ENCODE measurements at regions not wholly inside any gene's neighbourhood (a gene's known extent, or its start where the extent isn't known, plus 50 kb on each side); places are given as distances from the start of the nearest gene placed in this dataset.

DNA sequence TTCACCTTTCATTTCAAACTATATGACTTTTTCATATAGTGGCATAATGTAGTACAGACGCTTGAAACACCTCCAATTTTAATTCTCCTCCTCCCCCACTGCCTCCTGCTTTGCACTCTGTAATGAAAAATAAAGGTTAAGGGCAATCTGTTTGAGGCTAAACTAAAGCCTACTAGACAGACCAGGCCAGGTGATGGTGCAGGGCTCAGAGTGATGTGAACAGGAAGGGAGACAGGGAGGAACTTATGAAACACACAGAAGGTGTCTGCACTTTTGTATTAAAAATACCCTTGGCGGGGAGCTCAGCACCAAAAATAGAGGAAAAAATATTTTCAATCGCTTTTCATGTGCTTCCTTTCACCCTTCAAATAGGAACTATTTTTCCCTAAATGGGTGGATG, 415.4 kb downstream of the LMO4 start:
- H3K4me1 Mint-ChIP-seq (ENCODE audit: low read depth): no peaks in the 10 kb centered on the region
- ChIA-PET POLR2A (no interaction called here), CTCF (interaction anchor here (0.7 kb wide), 1 partner anchor 13 kb away, joined by 3 read pairs; no protein-coding TSS in a partner anchor)
- no peaks in the 10 kb centered on the region for H3K4me1 ChIP-seq (ENCODE audit: insufficient read depth, low read length)
- no peak overlapping the region for H3K4me3 ChIP-seq (ENCODE audit: low read length)
- no peaks in the 10 kb centered on the region for H3K27me3 ChIP-seq (ENCODE audit: control insufficient read depth in 1 of 2, insufficient read depth in 2 of 2, low read length in 2 of 2)
- no peak overlapping the region for H3K4me3 Mint-ChIP-seq
- no peaks in the 10 kb centered on the region for H3K36me3 Mint-ChIP-seq (ENCODE audit: low read depth)
- no peaks in the 10 kb centered on the region for H3K9me3 Mint-ChIP-seq
- ATAC-seq (ENCODE audit: poor library complexity) (no peak), DNase-seq (no peak)
- no peak for TF ChIP-seq CTCF (IDR thresholded peaks at IDR 0.05)
- intact Hi-C loops (cut with DNase I, micrococcal nuclease): no loop called here
- no peak overlapping the region for H3K27ac ChIP-seq (ENCODE audit: low read depth in 1 of 2, low read length in 2 of 2)
- no peaks in the 10 kb centered on the region for H3K27me3 Mint-ChIP-seq
- no peaks in the 10 kb centered on the region for H3K36me3 ChIP-seq (ENCODE audit: insufficient read depth, low read length)
- no peak overlapping the region for H3K27ac Mint-ChIP-seq
- H3K9me3 ChIP-seq (ENCODE audit: control insufficient read depth in 1 of 2, insufficient read depth in 1 of 2, low read length in 2 of 2): no peaks in the 10 kb centered on the region

GRCh38 chr1:87744763-87745162, 416.1 kb downstream of the LMO4 start:
- H3K27me3 ChIP-seq (ENCODE audit: control insufficient read depth in 1 of 2, insufficient read depth in 2 of 2, low read length in 2 of 2): no peaks in the 10 kb centered on the region
- no peak overlapping the region for H3K4me3 ChIP-seq (ENCODE audit: low read length)
- H3K27ac Mint-ChIP-seq: no peak overlapping the region
- H3K36me3 ChIP-seq (ENCODE audit: insufficient read depth, low read length): no peaks in the 10 kb centered on the region
- no peaks in the 10 kb centered on the region for H3K27me3 Mint-ChIP-seq
- no peaks in the 10 kb centered on the region for H3K9me3 Mint-ChIP-seq
- no peaks in the 10 kb centered on the region for H3K4me1 Mint-ChIP-seq (ENCODE audit: low read depth)
- no peaks in the 10 kb centered on the region for H3K4me1 ChIP-seq (ENCODE audit: insufficient read depth, low read length)
- ATAC-seq (ENCODE audit: poor library complexity) (no peak), DNase-seq (no peak)
- no peaks in the 10 kb centered on the region for H3K36me3 Mint-ChIP-seq (ENCODE audit: low read depth)
- intact Hi-C loops (cut with DNase I, micrococcal nuclease): no loop called here
- ChIA-PET CTCF (no interaction called here), POLR2A (no interaction called here)
- no peaks in the 10 kb centered on the region for H3K9me3 ChIP-seq (ENCODE audit: control insufficient read depth in 1 of 2, insufficient read depth in 1 of 2, low read length in 2 of 2)
- no peak overlapping the region for H3K27ac ChIP-seq (ENCODE audit: low read depth in 1 of 2, low read length in 2 of 2)
- no peak overlapping the region for H3K4me3 Mint-ChIP-seq
- TF ChIP-seq CTCF (IDR thresholded peaks at IDR 0.05): no peak

DNA sequence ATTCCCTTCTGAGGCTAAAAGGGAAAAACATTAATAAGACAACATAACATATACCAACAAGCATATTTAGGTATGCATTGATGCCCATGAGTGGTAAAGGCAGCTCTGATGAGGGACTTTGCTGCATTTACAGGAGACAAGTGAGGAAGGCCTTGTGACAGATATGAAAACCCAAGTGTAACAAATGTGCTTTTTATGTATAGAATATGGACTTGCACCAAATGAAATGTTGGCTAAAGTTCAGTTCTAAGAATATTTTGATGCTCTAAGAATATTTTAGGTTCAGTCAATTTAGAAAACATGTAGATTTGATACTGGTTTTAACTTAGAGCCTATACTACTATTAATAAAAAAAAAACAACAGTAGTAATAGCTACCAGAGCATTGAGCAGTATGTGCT, 424.7 kb downstream of the LMO4 start:
- Mint-ChIP-seq H3K4me3 (no peak overlapping the region), H3K27me3 (peaks cover 8% of the 10 kb centered on the region), H3K27ac (no peak overlapping the region), H3K36me3 (ENCODE audit: low read depth) (no peaks in the 10 kb centered on the region), H3K4me1 (ENCODE audit: low read depth) (no peaks in the 10 kb centered on the region), H3K9me3 (no peaks in the 10 kb centered on the region)
- Histone ChIP-seq H3K4me1 (ENCODE audit: insufficient read depth, low read length) (no peaks in the 10 kb centered on the region), H3K36me3 (ENCODE audit: insufficient read depth, low read length) (no peaks in the 10 kb centered on the region), H3K9me3 (ENCODE audit: control insufficient read depth in 1 of 2, insufficient read depth in 1 of 2, low read length in 2 of 2) (no peaks in the 10 kb centered on the region), H3K4me3 (ENCODE audit: low read length) (no peak overlapping the region), H3K27me3 (ENCODE audit: control insufficient read depth in 1 of 2, insufficient read depth in 2 of 2, low read length in 2 of 2) (no peaks in the 10 kb centered on the region), H3K27ac (ENCODE audit: low read depth in 1 of 2, low read length in 2 of 2) (no peak overlapping the region)
- intact Hi-C loops (cut with DNase I, micrococcal nuclease): no loop called here
- ChIA-PET CTCF (no interaction called here), POLR2A (no interaction called here)
- DNase-seq (no peak), ATAC-seq (ENCODE audit: poor library complexity) (no peak)
- no peak for TF ChIP-seq CTCF (IDR thresholded peaks at IDR 0.05)

All from CD4-positive, alpha-beta T cell (primary cell).